GM19238 (cell line): ENCODE measurements at regions not wholly inside any gene's neighbourhood (a gene's known extent, or its start where the extent isn't known, plus 50 kb on each side); places are given as distances from the start of the nearest gene placed in this dataset.
"Not testable (repeated sequence)": the region's sequence is repeated elsewhere in the genome, so short reads cannot be mapped to it uniquely, and the experiment has no call there.

Source experiments
- DNase-seq: peaks from one replicate; pipeline ENCODE4 v3.0.0; 2011; ENCODE audit warnings: low spot score; ENCODE audit not compliant: insufficient read length

DNA sequence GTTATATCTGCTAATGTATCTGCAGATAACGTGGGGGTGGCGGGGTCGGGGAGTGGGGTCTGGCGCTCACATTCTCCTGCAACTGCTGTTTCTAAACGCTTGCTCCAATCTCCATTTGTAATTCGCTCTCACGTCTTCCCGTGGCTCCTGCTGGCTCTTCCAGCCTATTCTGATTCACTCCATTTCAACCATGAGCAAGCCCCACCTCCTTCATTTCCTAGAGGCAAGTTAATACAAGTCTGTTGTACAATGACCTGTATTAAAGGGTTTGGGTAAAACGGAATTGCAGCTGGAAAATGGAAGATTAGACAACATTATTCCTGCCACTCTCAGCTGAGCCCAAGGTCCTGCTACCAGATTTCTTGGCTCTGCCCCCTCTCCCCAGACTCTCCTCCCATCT, 132.3 kb downstream of the CSNK2A3 start:
- no peak for DNase-seq

DNA sequence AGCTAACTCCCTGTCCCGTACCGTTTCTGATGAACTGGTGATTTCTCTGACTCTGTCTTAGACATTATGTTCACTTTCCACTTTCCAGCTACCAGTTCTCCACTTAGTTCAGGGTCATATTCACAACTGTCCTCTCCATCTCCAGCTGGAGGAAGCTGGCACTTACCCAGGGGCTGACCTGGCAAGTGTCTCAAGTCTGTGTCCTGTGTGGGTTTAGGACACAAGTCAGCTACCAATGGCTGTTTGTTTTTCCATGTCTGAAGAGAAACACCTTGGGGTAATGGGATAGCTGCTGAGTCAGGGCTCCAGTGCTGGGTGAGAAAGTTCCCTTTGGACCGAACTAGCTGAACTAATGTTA, 134.4 kb downstream of the CSNK2A3 start:
- no peak for DNase-seq

DNA sequence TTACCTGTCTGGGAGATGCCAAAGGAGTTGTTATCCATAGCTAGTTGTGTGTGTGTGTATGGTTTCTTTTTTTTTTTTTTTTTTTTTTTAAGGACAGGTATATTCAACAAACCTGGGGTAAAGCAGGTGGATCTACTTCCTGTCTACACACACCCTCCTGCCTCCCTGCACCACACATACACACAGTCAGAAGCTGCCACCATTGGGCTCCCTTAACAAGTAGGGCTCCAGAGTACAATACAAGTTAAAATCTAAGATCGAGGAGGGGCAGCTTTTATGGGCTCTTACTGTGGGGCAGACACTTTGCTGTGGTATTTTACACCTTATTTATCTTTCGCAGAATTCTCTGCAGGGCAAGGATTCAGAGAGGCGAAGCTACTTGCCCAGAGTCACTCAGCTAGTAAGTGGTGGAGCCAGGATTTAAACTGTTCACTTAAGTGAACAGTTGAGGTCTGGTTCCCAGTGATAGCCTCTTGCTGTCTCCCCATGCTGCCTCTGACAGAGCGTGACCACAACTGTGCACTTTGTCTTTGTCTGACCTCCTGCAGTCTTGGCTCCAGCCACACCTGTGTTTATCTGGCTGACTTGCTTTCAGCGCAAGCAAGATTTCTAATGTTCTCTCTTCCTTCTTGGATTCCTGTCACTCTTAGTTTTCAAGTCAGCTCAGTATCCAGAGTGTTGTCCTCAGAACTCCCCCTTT, 135.0 kb downstream of the CSNK2A3 start:
- DNase-seq, result no peak

DNA sequence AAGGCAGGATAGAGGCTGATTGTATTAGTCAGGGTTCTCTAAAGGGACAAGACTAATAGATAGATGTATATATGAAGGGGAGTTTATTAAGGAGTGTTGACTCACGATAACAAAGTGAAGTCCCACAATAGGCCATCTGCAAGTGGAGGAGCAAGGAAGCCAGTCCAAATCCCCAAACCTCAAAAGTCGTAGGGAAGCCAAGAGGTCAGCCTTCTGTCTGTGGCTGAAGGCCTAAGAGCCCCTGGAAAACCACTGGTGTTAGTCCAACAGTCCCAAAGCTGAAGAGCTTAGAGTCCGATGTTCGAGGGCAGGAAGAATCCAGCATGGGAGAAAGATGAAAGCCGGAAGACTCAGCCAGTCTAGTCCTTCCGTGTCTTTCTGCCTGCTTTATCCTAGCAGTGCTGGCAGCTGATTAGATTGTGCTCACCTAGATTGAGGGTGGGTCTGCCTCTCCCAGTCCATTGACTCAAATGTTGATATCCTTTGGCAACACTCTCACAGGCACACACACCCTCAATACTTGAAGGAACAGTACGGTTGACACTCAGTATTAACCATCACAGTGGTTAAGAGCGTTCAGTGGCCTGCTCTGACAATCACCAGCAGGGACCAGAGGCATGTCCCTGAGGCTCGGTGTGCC, 135.6 kb downstream of the CSNK2A3 start:
- DNase-seq, result no peak

DNA sequence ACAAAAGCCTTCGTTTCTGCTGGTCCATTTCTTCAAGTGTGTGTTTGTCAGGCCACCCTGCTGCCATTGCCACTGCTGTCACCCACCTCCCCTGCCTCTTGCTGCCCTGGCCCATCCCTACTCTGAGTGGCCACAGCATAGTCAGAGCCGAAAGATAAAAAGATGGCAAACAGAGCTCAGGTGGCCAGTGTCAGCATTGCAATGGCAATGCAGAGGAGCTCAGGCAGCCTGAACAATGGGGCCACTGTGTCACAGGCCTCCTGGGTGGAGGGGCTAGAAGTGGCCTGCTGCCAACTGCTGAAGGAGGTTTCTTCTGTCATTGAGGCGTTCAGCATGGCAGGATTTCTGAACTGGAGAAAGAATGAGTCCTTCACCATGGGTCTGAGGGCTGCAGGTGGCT, 137.1 kb downstream of the CSNK2A3 start:
- DNase-seq, result no peak

DNA sequence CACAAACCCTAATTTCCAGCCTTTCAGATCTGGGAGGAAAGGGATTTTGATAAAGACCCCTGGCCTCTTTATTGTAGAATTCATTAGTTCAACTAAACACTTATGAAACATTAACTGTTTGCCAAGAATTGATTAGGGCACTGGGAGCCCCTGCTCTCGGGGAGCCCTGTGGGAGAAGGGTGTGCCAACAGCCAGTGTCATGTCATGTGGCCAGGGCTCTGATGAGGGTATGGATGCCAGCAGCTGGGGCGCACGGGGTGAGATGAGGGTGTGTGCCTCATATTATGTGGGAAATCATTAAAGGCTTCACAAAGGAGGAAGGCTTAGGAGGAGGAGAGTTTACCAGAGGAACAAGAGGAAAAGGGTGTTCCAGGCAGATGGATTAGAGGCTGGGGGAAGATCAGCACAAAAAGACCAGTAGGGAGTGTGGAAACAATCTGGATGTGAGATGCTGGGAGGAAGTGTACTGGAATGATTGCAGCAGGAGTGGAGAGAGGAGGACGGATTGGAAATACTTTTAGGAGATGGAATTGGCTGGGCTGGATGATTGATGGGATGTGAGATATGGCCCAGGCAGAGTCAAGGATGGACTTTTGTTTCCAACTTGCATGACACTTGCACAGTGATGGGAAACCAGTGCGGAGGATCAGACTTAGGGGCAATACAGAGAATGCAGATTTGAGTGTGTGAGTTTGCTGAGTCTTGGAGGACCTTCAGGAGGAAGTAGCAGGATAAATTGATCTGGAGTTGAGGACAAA, 137.8 kb downstream of the CSNK2A3 start:
- no peak for DNase-seq

DNA sequence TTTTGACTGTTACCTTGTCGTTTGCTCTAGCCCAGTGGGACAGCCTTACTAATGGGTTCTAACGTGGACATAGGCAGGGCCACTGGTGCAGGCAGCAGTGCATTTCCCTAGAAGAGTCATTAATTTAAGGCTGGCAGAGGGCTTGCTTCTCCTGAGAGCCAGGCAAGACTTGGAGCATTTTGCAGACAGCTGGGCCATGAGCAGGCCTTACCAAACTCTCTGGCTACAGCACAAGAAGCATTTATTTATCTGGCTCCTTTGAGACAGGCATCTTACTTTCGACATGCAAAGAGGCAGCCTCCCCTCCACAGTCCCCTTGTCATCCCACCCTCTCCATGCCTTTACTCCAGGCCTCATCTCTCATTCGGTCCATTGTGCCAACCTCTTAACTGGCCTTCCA, 139.9 kb downstream of the CSNK2A3 start:
- DNase-seq, result no peak

DNA sequence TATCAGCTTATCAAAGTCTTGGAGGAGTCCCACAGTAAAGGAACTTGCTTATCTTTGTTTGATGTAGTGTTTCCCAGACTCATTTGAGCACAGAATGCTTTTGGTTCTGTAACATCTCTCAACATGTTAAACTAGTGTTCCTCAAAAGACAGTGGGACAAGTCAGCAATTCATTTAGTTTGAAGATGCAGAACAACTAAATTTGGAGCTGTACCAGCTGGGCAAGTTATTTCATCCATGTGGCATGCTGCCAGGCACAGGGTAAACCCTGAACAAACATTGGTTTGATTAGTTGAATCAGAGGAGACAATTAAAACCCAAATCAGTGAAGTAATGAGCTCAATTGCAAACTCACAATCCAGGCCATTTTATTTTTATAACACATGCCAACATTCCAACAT, 141.2 kb downstream of the CSNK2A3 start:
- no peak for DNase-seq

DNA sequence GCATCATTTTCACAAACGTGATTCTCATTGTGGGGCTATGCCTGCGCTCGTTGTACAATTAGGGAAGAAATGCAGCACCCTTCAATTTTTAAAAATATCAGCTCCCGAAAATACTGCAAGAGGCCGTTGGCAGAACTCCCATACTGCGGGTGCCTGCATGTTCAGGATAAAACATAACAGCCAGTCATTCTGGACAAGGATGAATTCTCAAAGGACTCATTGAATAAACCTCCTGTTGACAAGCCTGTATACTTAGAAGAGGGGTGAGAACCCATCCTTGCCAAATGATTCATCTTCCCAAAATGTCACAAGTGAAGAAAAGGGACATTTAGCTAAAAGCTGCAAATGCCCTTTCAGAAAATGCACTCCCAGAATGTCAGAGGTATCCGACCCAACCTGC, 141.9 kb downstream of the CSNK2A3 start:
- no peak for DNase-seq

DNA sequence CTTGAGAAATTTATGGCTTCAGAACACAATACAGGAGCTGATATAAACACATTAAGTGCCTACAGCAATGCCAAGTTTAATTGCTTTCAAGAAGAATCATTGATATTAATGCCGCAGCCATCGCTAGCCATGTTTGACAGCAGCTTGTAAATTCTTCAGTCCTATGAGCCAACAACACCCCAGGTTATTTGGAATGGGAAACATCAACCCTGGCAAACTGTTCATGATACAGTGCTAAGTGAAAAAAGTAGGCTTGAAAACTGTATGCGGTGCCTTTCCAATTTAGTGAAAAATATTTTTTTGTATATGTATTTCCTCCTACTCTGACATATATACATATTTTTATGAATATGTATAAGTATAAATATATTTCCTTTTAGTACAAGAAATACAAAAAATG, 142.6 kb downstream of the CSNK2A3 start:
- DNase-seq, result no peak

DNA sequence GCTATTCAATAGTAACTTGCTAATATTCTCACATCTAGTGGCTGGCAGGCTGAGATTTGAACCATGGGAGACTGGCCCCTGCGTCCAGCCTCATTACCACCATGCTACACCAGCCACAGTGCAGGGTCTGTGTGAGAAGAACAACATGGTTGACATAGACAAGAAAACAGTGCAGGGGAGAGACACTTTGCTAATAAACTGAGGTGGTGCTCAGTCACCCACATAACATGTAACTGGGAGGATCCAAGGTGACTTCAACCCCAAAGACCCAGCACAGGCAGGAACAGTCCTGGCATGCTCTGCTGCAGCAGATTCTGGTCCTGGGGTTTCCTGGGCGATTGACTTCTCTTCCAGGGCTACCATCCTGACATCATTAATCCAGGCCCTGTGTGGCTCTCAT, 143.1 kb downstream of the CSNK2A3 start:
- no peak for DNase-seq

DNA sequence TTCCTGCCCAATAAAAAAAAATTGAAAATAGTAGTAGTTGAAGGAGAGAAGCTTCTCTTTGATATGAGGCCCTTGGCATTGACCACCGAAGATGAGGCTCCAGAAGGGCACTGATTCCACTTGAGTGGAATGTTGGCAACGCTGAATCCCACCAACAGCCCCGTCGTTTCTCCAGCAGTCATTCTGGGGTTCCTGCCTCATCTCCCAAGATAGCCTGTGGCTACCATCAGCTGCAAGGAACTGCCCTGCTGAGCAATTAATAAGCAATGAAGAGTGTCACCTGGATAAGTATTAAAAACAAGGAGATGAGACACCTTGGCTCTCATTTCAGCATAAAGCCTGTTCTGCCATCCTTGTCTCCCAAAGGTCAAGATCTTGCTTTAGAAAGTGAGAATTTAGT, 144.1 kb downstream of the CSNK2A3 start:
- DNase-seq, result no peak

DNA sequence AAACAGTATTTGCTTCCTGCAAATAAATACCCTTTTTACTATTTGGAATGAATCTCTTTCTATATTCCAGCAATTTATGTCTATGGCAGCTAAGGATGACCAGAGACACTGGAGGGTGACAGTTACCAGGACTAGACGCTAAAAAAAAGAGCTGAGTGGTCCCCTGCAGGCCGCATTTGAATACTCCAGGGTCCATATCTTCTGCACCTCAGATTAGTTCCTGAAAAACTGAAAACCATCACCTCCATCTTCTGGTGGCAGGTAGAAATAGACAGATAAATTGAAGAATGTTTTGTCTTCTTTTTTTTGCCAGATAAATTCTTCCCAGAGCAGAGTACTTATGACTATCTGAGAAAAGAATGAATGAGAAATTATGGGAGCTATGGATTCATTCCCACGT, 145.6 kb downstream of the CSNK2A3 start:
- DNase-seq, result no peak

DNA sequence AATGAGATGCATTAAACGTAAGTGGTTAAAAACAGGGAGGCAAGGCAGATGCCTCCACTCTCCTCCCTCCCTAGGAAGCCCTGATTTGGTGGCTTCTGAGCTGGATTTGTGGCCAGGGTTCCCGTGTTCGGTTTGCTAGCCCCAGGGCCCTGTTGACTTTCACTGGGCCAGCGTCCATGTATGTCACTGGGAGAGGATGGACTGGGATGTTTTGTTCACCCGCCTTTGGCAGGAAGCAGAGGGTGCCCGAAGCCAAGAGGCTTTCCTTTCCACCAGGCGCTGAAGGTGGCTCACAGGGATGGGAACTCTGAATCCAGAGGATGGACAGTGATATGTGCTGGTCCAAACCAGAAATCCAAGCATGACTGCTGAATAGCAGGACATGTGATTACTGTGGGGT, 146.6 kb downstream of the CSNK2A3 start:
- no peak for DNase-seq

DNA sequence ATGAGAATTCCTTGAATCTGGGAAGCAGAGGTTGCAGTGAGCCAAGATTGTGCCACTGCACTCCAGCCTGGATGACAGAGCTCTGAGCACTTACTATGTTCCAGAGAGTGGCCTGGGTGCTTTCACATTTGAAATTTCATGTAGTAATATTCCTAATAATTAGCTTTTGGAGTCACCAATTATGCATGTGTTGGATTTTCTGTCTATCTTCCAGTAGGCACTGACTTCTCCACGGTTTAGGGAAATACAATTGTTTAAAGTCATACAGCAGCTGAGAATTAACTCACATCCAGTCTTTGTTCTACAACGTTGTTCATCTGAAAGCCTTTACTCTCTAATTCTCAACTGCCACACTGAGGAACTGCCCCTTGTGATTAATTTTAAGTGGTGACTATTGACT, 150.2 kb downstream of the CSNK2A3 start:
- no peak for DNase-seq

DNA sequence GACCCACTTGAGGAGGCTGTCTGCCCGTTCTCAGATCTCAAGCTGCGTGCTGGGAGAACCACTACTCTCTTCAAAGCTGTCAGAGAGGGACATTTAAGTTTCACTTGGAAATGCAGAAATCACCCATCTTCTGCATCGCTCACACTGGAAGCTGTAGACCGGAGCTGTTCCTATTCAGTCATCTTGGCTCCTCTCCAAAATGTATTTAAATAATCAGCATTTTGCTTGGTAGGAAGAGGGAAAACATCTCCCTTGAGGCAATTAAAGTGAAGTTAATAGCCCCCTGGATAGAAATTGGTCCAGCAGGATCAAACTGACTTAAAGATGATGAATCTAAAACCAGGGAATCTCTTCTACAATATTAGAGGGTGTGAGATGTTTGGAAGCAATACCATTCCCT, 151.7 kb downstream of the CSNK2A3 start:
- DNase-seq, result not testable (repeated sequence)

DNA sequence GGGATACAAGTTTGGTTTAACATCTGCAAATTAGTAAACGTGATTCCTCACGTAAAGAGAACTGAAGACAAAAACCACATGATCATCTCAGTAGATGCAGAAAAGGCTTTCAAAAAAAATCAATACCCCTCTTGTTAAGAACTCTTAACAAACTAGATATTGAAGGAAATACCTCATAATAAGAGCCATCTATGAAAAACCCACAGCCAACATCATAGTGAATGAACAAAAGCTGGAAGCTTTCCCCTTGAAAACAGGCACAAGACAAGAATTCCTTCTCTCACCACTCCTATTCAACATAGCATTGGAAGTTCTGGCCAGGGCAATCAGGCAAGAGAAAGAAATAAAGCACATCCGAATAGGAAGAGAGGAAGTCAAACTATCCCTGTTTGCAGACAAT, 160.5 kb downstream of the CSNK2A3 start:
- DNase-seq, result no peak

DNA sequence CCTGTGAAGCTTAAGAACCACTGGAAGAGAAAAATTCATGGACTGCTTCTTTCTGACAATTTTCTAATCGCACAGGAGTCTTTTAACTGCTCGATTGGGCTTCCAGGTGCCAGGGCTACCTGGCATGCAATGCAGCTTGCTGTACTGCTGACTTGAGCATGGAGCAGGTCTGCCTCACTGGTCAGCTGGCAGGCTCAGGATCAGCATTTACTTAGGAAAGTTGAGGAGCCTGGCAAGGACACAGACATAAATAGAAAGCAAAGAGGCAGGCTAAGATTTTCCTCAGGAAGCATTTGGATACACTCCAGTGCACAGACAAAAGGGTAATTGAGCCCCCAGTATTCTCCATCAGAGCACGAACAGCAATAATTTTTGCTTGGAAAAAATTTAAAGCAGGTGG, 163.5 kb downstream of the CSNK2A3 start:
- no peak for DNase-seq

DNA sequence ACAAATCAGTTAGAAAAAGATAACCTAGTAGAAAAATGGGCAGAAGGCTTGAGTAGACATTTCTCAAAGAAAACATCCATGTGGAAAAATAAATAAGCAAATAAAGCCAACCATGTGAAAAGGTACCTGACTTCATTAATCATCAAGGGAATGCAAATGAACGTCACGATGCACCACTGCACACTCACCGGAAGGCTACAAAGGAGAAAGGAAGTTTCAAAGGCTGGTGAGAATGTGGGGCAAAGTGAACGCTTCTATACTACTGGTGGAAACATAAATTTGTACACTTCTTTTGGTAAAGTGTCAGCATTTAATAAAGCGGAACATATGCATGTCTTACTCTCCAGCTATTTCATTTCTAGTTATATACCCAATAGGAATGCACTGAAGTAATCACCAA, 166.8 kb downstream of the CSNK2A3 start:
- DNase-seq, result no peak

DNA sequence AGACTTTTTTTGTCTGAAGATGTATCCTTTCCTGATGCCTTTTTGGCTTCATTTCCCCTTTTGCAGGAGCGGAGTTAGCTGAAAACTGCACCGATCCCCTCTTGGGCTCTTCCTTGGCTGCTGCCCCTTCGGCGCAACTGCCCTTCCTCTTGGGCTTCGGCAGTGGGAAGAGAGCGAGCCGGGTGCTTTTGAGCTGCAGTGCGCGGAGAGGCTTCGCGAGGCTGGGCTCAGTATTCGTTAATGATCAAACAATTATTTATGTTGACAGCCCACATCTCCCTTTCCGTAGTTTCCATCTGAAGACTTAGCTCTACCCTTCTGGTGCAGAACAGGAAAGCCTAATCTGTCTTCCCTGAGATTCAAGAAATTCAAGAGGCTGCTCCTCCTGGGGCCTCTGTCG, 170.8 kb downstream of the CSNK2A3 start:
- no peak for DNase-seq

DNA sequence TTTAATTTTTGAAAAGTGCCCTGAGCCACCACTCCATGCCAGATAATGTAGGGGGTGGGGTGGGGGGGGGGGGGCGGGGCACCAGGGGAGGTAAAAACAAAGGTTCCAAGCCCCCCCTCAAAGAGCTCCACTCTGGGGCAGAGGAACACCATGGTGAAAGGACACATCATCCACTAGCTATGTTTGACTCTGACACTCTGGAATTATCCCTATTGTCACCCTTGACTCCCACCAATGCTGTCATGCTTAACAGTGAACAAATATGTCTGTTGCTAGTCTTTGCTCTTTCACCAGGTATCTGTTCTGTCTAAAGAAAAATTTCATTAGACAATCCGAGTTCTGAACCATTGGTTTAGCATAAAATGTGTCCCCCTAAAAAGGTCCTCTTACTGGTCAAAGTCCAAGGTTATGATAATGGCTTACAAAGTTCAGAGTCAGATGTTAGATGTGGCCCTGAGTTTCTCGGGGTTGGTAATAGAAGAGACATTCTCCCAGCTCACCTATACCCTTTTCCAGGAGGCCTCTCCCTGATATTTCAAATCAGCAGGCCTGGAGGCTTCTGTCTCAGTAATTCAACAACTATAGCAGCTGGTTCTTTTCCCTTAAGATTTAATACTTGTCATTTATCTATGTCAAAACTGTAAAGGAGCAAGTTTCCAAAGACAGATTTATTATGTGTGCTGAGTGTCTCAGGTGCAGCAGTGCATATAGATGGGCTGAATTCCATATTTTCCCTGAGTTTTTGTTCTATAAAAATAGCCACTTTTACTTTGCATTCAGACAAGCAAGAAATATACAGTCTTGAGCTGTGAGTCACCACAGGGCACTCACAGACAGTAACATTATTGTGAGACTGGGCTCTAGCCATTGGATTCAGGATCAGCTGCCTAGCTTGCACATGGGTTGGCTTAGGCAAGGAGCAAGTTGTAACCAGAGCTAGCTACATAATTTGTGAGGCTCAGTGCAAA, 174.1 kb downstream of the CSNK2A3 start:
- no peak for DNase-seq
